ENCODE measurements at regions not wholly inside any gene's neighbourhood (a gene's known extent, or its start where the extent isn't known, plus 50 kb on each side); places are given as distances from the start of the nearest gene placed in this dataset.

DNA sequence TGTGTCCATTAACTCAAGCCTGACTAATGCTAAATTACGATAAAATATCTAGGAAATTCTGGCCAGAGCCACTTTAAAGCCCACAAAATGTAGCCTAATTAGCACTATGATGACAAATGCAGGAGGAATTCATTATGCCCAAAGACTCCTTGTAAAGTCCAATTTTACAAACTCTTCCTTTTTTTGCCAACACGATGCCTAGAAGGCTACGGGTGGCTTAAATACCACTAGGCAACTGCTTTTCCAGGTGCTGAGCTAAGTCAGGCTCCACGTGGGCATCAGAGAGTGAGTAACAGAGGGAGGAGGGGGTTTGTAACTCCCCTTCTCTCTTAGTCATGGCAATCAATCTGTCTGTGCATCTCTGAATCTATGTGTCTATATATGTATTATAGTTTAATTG is 172.4 kb upstream of the NTF3 start:
- no peak overlapping the region for H3K4me3 ChIP-seq
- no peak overlapping the region for H3K27ac ChIP-seq
- DNase-seq (ENCODE audit: low spot score) = no peak
- TF ChIP-seq, protein P1, sequence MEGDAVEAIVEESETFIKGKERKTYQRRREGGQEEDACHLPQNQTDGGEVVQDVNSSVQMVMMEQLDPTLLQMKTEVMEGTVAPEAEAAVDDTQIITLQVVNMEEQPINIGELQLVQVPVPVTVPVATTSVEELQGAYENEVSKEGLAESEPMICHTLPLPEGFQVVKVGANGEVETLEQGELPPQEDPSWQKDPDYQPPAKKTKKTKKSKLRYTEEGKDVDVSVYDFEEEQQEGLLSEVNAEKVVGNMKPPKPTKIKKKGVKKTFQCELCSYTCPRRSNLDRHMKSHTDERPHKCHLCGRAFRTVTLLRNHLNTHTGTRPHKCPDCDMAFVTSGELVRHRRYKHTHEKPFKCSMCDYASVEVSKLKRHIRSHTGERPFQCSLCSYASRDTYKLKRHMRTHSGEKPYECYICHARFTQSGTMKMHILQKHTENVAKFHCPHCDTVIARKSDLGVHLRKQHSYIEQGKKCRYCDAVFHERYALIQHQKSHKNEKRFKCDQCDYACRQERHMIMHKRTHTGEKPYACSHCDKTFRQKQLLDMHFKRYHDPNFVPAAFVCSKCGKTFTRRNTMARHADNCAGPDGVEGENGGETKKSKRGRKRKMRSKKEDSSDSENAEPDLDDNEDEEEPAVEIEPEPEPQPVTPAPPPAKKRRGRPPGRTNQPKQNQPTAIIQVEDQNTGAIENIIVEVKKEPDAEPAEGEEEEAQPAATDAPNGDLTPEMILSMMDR (IDR thresholded peaks at IDR 0.05) = no peak

GRCh38 chr12:5260086-5260485 is 171.8 kb upstream of the NTF3 start:
- no peak overlapping the region for H3K4me3 ChIP-seq
- DNase-seq (ENCODE audit: low spot score) = no peak
- TF ChIP-seq, protein P1 (IDR thresholded peaks at IDR 0.05) = no peak
- no peak overlapping the region for H3K27ac ChIP-seq

DNA sequence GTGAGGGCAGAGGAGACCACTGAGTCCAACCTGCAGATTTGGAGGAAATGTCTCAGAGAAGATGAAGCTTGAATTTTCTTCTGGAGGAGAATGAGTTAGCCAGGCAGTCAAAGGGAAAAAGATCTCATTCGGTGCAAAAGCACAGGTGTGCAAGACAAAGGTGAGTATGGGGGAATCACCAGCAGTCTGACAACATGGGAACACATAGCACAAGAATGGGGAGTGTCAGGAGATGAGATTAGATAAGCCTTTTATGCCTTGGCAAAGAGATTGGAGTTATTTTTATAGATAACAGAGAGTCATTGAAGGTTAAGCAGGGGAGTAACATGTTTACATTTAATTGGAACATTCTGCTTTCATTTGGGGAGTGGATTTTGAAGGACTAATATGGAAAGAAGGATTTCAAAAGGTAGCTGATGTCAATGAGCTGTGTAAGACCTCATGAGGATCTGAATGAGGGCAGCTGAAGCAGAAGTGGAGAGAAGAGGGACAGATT is 171.3 kb upstream of the NTF3 start:
- TF ChIP-seq, protein P1 (IDR thresholded peaks at IDR 0.05) = no peak
- Histone ChIP-seq H3K4me3 (no peak overlapping the region), H3K27ac (no peak overlapping the region)
- no peak for DNase-seq (ENCODE audit: low spot score)

DNA sequence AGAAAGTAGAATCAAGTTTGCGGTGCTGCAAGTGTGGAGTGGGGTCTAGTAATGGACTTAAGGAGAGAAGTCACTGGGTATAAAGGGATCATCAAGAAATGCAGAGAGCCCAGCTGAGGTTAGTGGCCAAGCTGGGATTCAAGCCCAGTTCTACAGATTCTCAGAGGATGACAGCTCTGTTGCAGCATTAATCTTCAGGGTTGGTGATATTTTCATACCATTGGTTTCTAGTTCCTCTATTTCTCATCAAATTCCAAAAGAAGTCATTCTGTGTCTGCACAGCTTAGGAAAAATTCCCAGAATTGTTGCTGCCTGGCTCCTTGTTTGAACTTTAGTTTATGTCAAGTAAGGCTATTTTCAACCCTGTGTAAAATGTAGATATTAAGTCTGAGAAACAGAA is 169.5 kb upstream of the NTF3 start:
- no peak overlapping the region for H3K4me3 ChIP-seq
- DNase-seq (ENCODE audit: low spot score) = no peak
- TF ChIP-seq, protein P1 (IDR thresholded peaks at IDR 0.05) = no peak
- H3K27ac ChIP-seq = no peak overlapping the region

GRCh38 chr12:5262885-5263284 is 169.0 kb upstream of the NTF3 start:
- Histone ChIP-seq H3K27ac (no peak overlapping the region), H3K4me3 (no peak overlapping the region)
- DNase-seq (ENCODE audit: low spot score) = no peak
- TF ChIP-seq, protein P1 (IDR thresholded peaks at IDR 0.05) = no peak

- no peak overlapping the region for H3K27ac ChIP-seq
- DNase-seq (ENCODE audit: low spot score) = no peak
- no peak overlapping the region for H3K4me3 ChIP-seq
- TF ChIP-seq, protein P1 (IDR thresholded peaks at IDR 0.05) = no peak
These were observed 167.9 kb upstream of the NTF3 start for GRCh38 chr12:5264006-5264405.

DNA sequence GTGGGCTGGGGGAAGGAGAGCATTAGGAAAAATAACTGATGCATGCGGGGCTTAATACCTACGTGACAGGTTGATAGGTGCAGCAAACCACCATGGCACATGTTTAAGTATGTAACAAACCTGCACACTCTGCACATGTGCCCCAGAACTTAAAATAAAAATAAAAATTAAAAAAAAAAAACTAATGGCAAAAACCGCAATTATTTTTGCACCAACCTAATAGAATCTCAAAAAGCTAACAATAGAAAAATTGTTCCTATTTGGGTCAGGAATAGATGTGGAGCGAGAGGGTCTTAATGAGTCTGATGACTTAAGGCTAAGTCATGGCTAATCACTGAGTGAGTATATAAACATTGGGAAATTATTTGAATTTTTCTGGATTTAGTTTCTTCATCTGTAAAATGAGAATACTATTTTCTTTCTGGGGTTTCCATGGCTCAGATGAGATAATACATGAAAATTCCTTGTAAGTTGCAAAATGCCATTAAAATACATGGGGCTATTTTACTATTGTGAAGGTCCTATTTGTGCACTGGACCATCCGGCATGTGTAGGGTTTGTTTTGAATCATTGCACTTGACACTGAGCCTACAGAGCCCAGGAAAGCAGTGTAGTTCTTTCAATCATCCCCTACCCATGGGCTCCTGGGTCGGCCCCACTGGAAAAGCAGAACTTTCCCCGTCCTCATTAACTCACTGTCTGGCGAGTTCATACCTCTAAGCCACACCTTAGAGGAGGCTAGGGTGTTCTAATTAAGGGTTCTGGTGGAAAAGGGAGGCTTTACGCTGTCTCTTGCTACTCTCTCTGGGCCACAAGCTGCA is 164.1 kb upstream of the NTF3 start:
- H3K4me3 ChIP-seq = no peak overlapping the region
- H3K27ac ChIP-seq = no peak overlapping the region
- DNase-seq (ENCODE audit: low spot score) = no peak
- TF ChIP-seq, protein P1 (IDR thresholded peaks at IDR 0.05) = no peak
